Neuronal stem cell (in vitro differentiated cells): ENCODE measurements at regions not wholly inside any gene's neighbourhood (a gene's known extent, or its start where the extent isn't known, plus 50 kb on each side); places are given as distances from the start of the nearest gene placed in this dataset.

Source experiments
- DNase-seq: peaks from one replicate; pipeline ENCODE4 v3.0.0-alpha.2; 2013; ENCODE audit warnings: low spot score
- H2AFZ ChIP-seq: one replicate; pipeline ENCODE4 v1.6.1; 2013; ENCODE audit warnings: mild to moderate bottlenecking, low read length, inconsistent platforms
- H2AK5ac ChIP-seq: 2 replicates; pipeline ENCODE4 v1.6.1; 2013; ENCODE audit warnings: low read depth, mild to moderate bottlenecking, inconsistent platforms, low read length, moderate library complexity, mixed read lengths
- H2BK120ac ChIP-seq: 2 replicates; pipeline ENCODE4 v1.6.1; 2013; ENCODE audit warnings: low read depth, mild to moderate bottlenecking, inconsistent platforms, low read length, moderate library complexity, mixed read lengths
- H2BK12ac ChIP-seq: one replicate; pipeline ENCODE4 v1.6.1; 2013; ENCODE audit warnings: low read length, inconsistent platforms
- H2BK15ac ChIP-seq: 2 replicates; pipeline ENCODE4 v1.6.1; 2013; ENCODE audit warnings: mild to moderate bottlenecking, low read length, inconsistent platforms, mixed read lengths
- H2BK5ac ChIP-seq: one replicate; pipeline ENCODE4 v1.6.1; 2013; ENCODE audit warnings: inconsistent platforms, mild to moderate bottlenecking, low read length, moderate library complexity
- H3K14ac ChIP-seq: one replicate; pipeline ENCODE4 v1.6.1; 2013; ENCODE audit warnings: low read length, inconsistent platforms
- H3K18ac ChIP-seq: 2 replicates; pipeline ENCODE4 v1.6.1; 2013; ENCODE audit warnings: low read length, inconsistent platforms
- H3K23ac ChIP-seq: 2 replicates; pipeline ENCODE4 v1.6.1; 2013; ENCODE audit warnings: low read depth, mild to moderate bottlenecking, mixed read lengths, low read length, inconsistent platforms; ENCODE audit not compliant: poor library complexity
- H3K27ac ChIP-seq: replicated peaks from 3 replicates; pipeline ENCODE4 v1.5.1; 2013; ENCODE audit warnings: low read length, inconsistent platforms
- H3K27me3 ChIP-seq, 3 experiments: 2 replicates each; pipeline ENCODE4 v1.6.1; 2013; ENCODE audit warnings: low read length in 3 of 3, mild to moderate bottlenecking in 2 of 3, inconsistent platforms in 1 of 3, low read depth in 1 of 3, mixed read lengths in 1 of 3, moderate library complexity in 1 of 3; ENCODE audit not compliant: control insufficient read depth in 3 of 3, insufficient read depth in 3 of 3
- H3K36me3 ChIP-seq, 2 donors: replicated peaks in 1 of 2; 2 replicates each; pipeline ENCODE4 v1.6.1; 2013; ENCODE audit warnings: low read length in 2 of 2; ENCODE audit not compliant: control insufficient read depth in 2 of 2, insufficient read depth in 2 of 2
- H3K4ac ChIP-seq: 2 replicates; pipeline ENCODE4 v1.6.1; 2013; ENCODE audit warnings: inconsistent platforms, mild to moderate bottlenecking, low read length, moderate library complexity
- H3K4me1 ChIP-seq, 2 donors: 1 replicate in 1 of 2; 2 replicates in 1 of 2; pipeline ENCODE4 v1.6.1; 2013; ENCODE audit warnings: low read length in 2 of 2, low read depth in 1 of 2; ENCODE audit not compliant: control insufficient read depth in 2 of 2, insufficient read depth in 1 of 2
- H3K4me2 ChIP-seq: one replicate; pipeline ENCODE4 v1.6.1; 2013; ENCODE audit warnings: mild to moderate bottlenecking, low read length, inconsistent platforms; ENCODE audit not compliant: insufficient read depth, poor library complexity, severe bottlenecking
- H3K4me3 ChIP-seq, 2 donors: 2 replicates each; pipeline ENCODE4 v1.5.1; 2013; ENCODE audit warnings: low read length in 2 of 2, mild to moderate bottlenecking in 2 of 2, inconsistent platforms in 1 of 2, moderate library complexity in 1 of 2
- H3K79me1 ChIP-seq: one replicate; pipeline ENCODE4 v1.6.1; 2013; ENCODE audit warnings: low read depth, mild to moderate bottlenecking, inconsistent platforms, low read length, moderate library complexity
- H3K9ac ChIP-seq: one replicate; pipeline ENCODE4 v1.6.1; 2013; ENCODE audit warnings: mild to moderate bottlenecking, low read depth, low read length, inconsistent platforms; ENCODE audit not compliant: poor library complexity
- H3K9me3 ChIP-seq, 2 donors: replicated peaks in 1 of 2; 2 replicates each; pipeline versions ENCODE3 to v1.6.1; 2013; ENCODE audit warnings: low read length in 2 of 2, mild to moderate bottlenecking in 2 of 2, inconsistent platforms in 1 of 2, low read depth in 1 of 2, mixed read lengths in 1 of 2, moderate library complexity in 1 of 2; ENCODE audit not compliant: control insufficient read depth in 2 of 2, insufficient read depth in 1 of 2
- H4K8ac ChIP-seq: one replicate; pipeline ENCODE4 v1.6.1; 2013; ENCODE audit warnings: low read depth, mild to moderate bottlenecking, inconsistent platforms, low read length, moderate library complexity
- H4K91ac ChIP-seq: one replicate; pipeline ENCODE4 v1.6.1; 2013; ENCODE audit warnings: low read length, low read depth, mild to moderate bottlenecking, inconsistent platforms; ENCODE audit not compliant: poor library complexity
- WGBS, 2 donors: extraction: QIAGEN DNeasy Blood & Tissue Kit; methylation state at CpG; one replicate each; pipeline ENCODE4 v1.1.7; 2013; ENCODE audit warnings: missing lambda C conversion rate in 2 of 2, mixed read lengths in 1 of 2; ENCODE audit not compliant: insufficient read length in 2 of 2, insufficient replicate concordance in 1 of 2; ENCODE audit errors: extremely low coverage in 2 of 2; 5-methylcytosine and 5-hydroxymethylcytosine counted together

DNA sequence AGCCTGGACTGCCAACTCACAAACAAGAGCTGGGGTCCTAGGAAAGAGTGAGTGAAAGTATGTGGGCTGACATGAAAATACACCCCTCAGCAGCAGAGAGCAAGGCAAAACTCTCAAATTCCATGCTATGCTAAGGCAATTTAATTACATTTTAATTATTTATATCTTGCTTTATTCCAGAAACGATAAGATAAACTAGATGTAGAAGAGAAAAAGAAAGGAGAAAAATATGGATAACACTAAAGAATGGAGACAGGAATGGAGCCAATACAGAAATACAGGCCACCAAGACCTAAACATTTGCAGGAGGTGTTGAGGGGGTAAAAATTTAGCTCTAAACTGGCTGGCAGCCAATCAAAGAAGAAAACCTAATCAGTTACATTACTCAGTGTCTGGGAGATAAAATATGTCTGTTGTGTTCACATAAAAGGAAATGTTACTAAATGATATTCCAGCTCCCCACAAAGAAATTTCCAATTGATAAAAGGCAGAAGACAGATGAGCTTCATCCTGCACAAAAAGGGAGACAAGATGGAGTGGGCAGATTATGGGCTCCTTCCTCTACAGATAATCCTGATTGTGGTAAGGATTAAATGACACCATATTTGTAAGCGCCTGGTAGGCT, 223.5 kb upstream of the BLID start:
- H2BK5ac ChIP-seq: no peak overlapping the region
- H3K9me3 ChIP-seq: no peaks in the 10 kb centered on the region
- no peak overlapping the region for H2AK5ac ChIP-seq
- H4K8ac ChIP-seq: no peak overlapping the region
- no peak overlapping the region for H3K18ac ChIP-seq
- no peak overlapping the region for H3K27ac ChIP-seq
- H2BK12ac ChIP-seq: no peak overlapping the region
- H3K4ac ChIP-seq: no peak overlapping the region
- H2BK15ac ChIP-seq: no peak overlapping the region
- no peaks in the 10 kb centered on the region for H3K79me1 ChIP-seq
- WGBS, 2 donors: no CpG with 5 or more reads among the region's 2 CpGs
- H3K27me3 ChIP-seq: no peaks in the 10 kb centered on the region
- no peak overlapping the region for H4K91ac ChIP-seq
- no peak overlapping the region for H3K14ac ChIP-seq
- H3K23ac ChIP-seq: no peak overlapping the region
- no peak overlapping the region for H3K9ac ChIP-seq
- peaks cover 3 to 10% of the 10 kb centered on the region in 2 donors for H3K4me1 ChIP-seq
- DNase-seq: no peak
- H2AFZ ChIP-seq: no peak overlapping the region
- H2BK120ac ChIP-seq: no peak overlapping the region
- no peak overlapping the region for H3K4me3 ChIP-seq
- no peak overlapping the region for H3K4me2 ChIP-seq
- H3K36me3 ChIP-seq: no peaks in the 10 kb centered on the region

DNA sequence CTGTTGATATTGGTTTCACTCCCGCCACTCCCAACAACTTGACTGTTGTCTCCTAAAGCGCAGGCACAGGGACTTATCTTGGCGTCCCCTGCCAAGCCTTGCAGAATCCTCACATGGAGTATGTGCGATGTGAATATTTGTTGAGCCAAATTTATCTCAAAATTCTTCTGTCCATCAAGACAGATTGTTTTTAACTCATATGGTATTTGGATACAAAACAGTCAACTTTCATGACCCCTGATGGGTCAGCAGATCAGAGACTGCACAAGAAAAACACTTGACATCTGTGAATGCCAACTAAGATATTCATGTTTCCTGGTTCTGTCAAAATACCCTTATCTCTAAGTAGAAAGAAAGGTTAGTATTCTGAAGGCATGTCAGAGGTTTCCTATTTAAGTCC, 221.7 kb upstream of the BLID start:
- H2BK15ac ChIP-seq: no peak overlapping the region
- no peaks in the 10 kb centered on the region for H3K9me3 ChIP-seq
- H4K8ac ChIP-seq: no peak overlapping the region
- H3K4me2 ChIP-seq: no peak overlapping the region
- H2BK12ac ChIP-seq: no peak overlapping the region
- no peak overlapping the region for H3K23ac ChIP-seq
- H3K9ac ChIP-seq: no peak overlapping the region
- no peak overlapping the region for H4K91ac ChIP-seq
- H2AK5ac ChIP-seq: no peak overlapping the region
- no CpG with 5 or more reads among the region's 4 CpGs for WGBS, 2 donors
- H3K79me1 ChIP-seq: no peaks in the 10 kb centered on the region
- H3K27me3 ChIP-seq: no peaks in the 10 kb centered on the region
- no peak overlapping the region for H3K4ac ChIP-seq
- no peak overlapping the region for H3K18ac ChIP-seq
- H3K14ac ChIP-seq: no peak overlapping the region
- H3K4me1 ChIP-seq: peaks cover 3 to 10% of the 10 kb centered on the region in 2 donors
- no peak overlapping the region for H2BK120ac ChIP-seq
- H3K36me3 ChIP-seq: no peaks in the 10 kb centered on the region
- no peak for DNase-seq
- no peak overlapping the region for H2BK5ac ChIP-seq
- H2AFZ ChIP-seq: no peak overlapping the region
- H3K27ac ChIP-seq: no peak overlapping the region
- H3K4me3 ChIP-seq: no peak overlapping the region

DNA sequence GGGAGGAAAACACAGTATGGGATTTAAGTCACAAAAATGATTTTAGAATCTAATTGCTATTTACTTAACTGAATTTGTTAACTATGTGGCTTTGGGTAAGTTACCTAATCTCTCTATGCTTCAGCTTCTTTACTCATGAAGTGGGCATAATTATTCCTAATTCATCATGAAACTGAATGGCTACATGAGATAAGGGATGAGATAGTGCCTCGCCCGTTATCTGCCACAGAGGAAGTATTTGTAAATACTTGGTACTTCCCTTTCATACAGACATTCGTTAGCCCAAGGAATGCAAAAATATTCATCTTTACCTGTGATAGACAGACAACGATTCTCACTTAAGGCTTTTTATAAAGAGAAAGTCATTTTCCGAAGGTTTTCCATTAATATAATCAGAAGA, 221.2 kb upstream of the BLID start:
- Histone ChIP-seq H3K23ac (no peak overlapping the region), H3K4me1 (peaks cover 3 to 10% of the 10 kb centered on the region in 2 donors), H2BK15ac (no peak overlapping the region), H2AK5ac (no peak overlapping the region), H3K4me3 (no peak overlapping the region), H3K79me1 (no peaks in the 10 kb centered on the region), H3K4me2 (no peak overlapping the region), H3K14ac (no peak overlapping the region), H2BK120ac (no peak overlapping the region), H3K9ac (no peak overlapping the region), H4K91ac (no peak overlapping the region), H3K9me3 (no peaks in the 10 kb centered on the region), H3K27me3 (no peaks in the 10 kb centered on the region), H3K4ac (no peak overlapping the region), H3K27ac (no peak overlapping the region), H2AFZ (no peak overlapping the region), H4K8ac (no peak overlapping the region), H3K18ac (no peak overlapping the region), H2BK5ac (no peak overlapping the region), H2BK12ac (no peak overlapping the region), H3K36me3 (no peaks in the 10 kb centered on the region)
- no CpG with 5 or more reads among the region's 5 CpGs for WGBS, 2 donors
- DNase-seq: no peak

DNA sequence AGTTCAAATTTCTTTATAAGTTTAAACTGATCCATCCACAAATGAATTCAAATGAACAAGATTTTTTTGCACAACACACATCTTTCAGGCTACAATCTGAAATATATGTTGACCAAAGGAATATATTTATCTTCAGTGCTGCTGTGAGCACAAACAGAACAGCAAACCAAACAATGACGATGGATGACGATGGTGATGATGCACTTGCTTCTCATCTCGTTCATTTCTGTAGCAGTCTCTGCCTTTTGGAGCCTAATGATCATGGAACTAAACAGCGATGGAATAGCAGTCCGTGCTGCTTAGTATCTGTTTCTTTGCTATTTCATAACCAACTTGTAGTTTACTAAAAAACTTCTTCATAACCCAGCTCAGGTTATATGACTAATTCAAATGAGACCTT, 220.7 kb upstream of the BLID start:
- H3K9me3 ChIP-seq: no peaks in the 10 kb centered on the region
- H2AFZ ChIP-seq: no peak overlapping the region
- no peak overlapping the region for H3K4me3 ChIP-seq
- no peak overlapping the region for H4K8ac ChIP-seq
- H4K91ac ChIP-seq: no peak overlapping the region
- no peaks in the 10 kb centered on the region for H3K27me3 ChIP-seq
- H3K36me3 ChIP-seq: no peaks in the 10 kb centered on the region
- H2BK120ac ChIP-seq: no peak overlapping the region
- no peaks in the 10 kb centered on the region for H3K79me1 ChIP-seq
- no peak overlapping the region for H3K27ac ChIP-seq
- H3K9ac ChIP-seq: no peak overlapping the region
- no peak overlapping the region for H3K4ac ChIP-seq
- WGBS, 2 donors: no CpG with 5 or more reads among the region's 5 CpGs
- no peak overlapping the region for H2BK5ac ChIP-seq
- H2AK5ac ChIP-seq: no peak overlapping the region
- no peak overlapping the region for H3K4me2 ChIP-seq
- H3K4me1 ChIP-seq: peaks cover 3 to 10% of the 10 kb centered on the region in 2 donors
- no peak overlapping the region for H2BK12ac ChIP-seq
- DNase-seq: no peak
- no peak overlapping the region for H3K14ac ChIP-seq
- H2BK15ac ChIP-seq: no peak overlapping the region
- H3K18ac ChIP-seq: no peak overlapping the region
- no peak overlapping the region for H3K23ac ChIP-seq
